ENCODE measurements at regions not wholly inside any gene's neighbourhood (a gene's known extent, or its start where the extent isn't known, plus 50 kb on each side); places are given as distances from the start of the nearest gene placed in this dataset.

- WGBS (ENCODE audit: insufficient coverage) = no CpG with 5 or more reads among the region's 6 CpGs
- no peaks in the 10 kb centered on the region for H3K4me1 ChIP-seq (ENCODE audit: control insufficient read depth, insufficient read depth, low read length)
- no peaks in the 10 kb centered on the region for H3K9me3 ChIP-seq (replicated peaks; ENCODE audit: control insufficient read depth, low read depth, low read length)
Measured at GRCh38 chr9:80251778-80252177, 680.0 kb downstream of the TLE4 start.

DNA sequence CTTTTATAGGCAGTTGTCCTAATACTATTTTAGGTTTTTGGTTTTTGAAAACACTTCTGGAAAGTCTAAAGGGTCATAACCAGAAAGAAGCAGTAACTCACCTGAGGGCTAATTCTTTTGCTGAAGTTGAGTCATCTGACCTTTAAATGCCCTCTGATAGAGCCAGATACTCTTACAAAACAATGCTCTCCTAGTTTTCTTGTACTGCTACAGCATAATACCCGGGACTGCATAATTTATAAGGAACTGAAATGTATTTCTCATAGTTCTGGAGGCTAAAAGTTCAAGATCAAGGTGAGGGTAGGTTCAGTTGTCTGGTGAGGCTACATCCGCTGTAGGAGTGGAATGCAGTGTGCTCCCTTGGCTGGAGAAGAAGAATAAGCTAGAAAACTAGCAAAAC, 670.3 kb downstream of the TLE4 start:
- H3K4me1 ChIP-seq (ENCODE audit: control insufficient read depth, insufficient read depth, low read length) = no peaks in the 10 kb centered on the region
- WGBS (ENCODE audit: insufficient coverage) = 80% methylated on average over 1 of the region's 2 CpGs
- H3K27ac ChIP-seq (ENCODE audit: low read length) = no peak overlapping the region
- H3K27me3 ChIP-seq (ENCODE audit: control insufficient read depth, insufficient read depth, low read length) = no peaks in the 10 kb centered on the region
- no peaks in the 10 kb centered on the region for H3K9me3 ChIP-seq (replicated peaks; ENCODE audit: control insufficient read depth, low read depth, low read length)
- DNase-seq = no peak
- no peaks in the 10 kb centered on the region for H3K36me3 ChIP-seq (ENCODE audit: control insufficient read depth, insufficient read depth, low read length)
- H3K4me3 ChIP-seq (ENCODE audit: low read length) = no peak overlapping the region

More at GRCh38 chr9:80251778-80252177, 680.0 kb downstream of the TLE4 start:
- Histone ChIP-seq H3K27me3 (ENCODE audit: control insufficient read depth, insufficient read depth, low read length) (no peaks in the 10 kb centered on the region), H3K27ac (ENCODE audit: low read length) (no peak overlapping the region), H3K36me3 (ENCODE audit: control insufficient read depth, insufficient read depth, low read length) (no peaks in the 10 kb centered on the region), H3K4me3 (ENCODE audit: low read length) (no peak overlapping the region)
- no peak for DNase-seq

DNA sequence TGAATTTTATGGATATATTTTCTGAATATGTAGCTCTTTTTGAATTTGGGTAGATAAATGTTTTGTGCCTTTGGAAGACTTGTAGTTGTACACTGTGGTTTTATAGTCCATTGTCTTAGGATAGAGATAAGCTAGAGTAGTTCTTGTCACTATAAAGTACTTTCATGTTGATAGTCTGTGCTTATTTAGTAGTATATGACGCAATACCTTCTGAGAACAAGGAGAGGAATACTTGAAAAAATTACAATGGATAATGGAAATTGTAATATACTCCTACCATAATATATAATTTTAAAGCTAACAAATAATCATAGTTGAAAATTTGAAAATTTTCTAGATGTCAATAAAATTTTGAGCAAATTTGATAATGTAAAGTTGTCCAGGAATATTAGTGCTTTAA, 664.0 kb downstream of the TLE4 start:
- H3K36me3 ChIP-seq (ENCODE audit: control insufficient read depth, insufficient read depth, low read length) = no peaks in the 10 kb centered on the region
- no peak overlapping the region for H3K27ac ChIP-seq (ENCODE audit: low read length)
- no peak for DNase-seq
- H3K9me3 ChIP-seq (replicated peaks; ENCODE audit: control insufficient read depth, low read depth, low read length) = no peaks in the 10 kb centered on the region
- H3K4me3 ChIP-seq (ENCODE audit: low read length) = no peak overlapping the region
- no CpG with 5 or more reads among the region's 1 CpG for WGBS (ENCODE audit: insufficient coverage)
- H3K27me3 ChIP-seq (ENCODE audit: control insufficient read depth, insufficient read depth, low read length) = no peaks in the 10 kb centered on the region
- H3K4me1 ChIP-seq (ENCODE audit: control insufficient read depth, insufficient read depth, low read length) = no peaks in the 10 kb centered on the region

DNA sequence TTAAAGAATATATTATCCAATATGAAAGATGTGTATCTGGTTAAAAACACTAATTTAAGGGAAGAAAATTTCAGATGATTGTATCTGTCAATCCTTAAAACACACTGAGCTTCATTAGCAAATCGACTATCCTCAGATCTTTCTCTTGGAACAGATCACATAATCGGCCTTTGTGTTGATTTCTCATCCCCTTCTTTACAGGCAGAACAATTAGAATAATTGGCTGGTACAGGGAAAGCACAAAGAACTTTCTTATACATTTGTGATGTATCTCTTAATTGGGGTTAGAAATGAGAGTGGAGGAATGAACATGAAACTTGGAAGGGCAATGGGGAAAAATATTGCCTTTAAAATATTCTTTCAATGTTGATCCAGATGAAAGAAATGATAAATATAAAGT, 662.1 kb downstream of the TLE4 start:
- no peaks in the 10 kb centered on the region for H3K4me1 ChIP-seq (ENCODE audit: control insufficient read depth, insufficient read depth, low read length)
- H3K4me3 ChIP-seq (ENCODE audit: low read length) = no peak overlapping the region
- H3K27ac ChIP-seq (ENCODE audit: low read length) = no peak overlapping the region
- H3K27me3 ChIP-seq (ENCODE audit: control insufficient read depth, insufficient read depth, low read length) = no peaks in the 10 kb centered on the region
- H3K36me3 ChIP-seq (ENCODE audit: control insufficient read depth, insufficient read depth, low read length) = no peaks in the 10 kb centered on the region
- WGBS (ENCODE audit: insufficient coverage) = no CpG with 5 or more reads among the region's 2 CpGs
- no peaks in the 10 kb centered on the region for H3K9me3 ChIP-seq (replicated peaks; ENCODE audit: control insufficient read depth, low read depth, low read length)
- DNase-seq = no peak

DNA sequence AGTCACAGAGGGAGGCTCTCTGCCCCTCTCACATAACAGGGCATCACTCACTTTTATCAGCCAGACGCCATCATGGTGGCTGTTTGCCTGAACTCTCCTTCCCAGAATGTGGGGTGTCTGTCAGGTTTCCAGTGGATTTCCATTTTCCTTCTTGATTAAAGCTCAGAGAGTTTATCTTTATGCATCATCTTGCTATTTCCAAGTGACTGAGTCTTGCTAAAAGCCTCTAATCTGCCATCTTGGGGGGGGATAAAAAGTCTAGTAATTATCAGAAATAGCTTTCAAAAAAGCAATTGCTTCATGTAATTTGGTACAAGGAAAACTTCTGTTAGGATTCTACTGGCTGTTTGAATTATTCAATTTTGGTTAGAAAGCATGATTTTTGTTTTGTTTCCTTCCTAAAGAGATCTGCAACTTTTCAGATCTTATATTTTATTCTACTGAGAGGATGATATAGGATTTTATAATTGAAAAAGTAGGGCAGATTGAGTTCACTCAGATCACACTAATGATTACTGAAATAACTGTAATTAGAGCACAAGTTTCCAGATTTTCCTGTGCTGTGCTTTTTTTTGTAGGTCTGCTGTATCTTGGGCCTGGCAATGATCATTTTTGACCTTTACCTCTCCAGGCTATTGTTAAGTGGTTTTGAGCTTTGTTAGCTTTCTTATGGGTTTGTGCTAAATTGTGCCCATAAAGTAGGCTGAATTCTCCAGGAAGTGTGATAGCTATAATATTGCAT, 661.5 kb downstream of the TLE4 start:
- Histone ChIP-seq H3K27me3 (ENCODE audit: control insufficient read depth, insufficient read depth, low read length) (no peaks in the 10 kb centered on the region), H3K4me3 (ENCODE audit: low read length) (no peak overlapping the region), H3K27ac (ENCODE audit: low read length) (no peak overlapping the region), H3K9me3 (replicated peaks; ENCODE audit: control insufficient read depth, low read depth, low read length) (no peaks in the 10 kb centered on the region), H3K4me1 (ENCODE audit: control insufficient read depth, insufficient read depth, low read length) (no peaks in the 10 kb centered on the region), H3K36me3 (ENCODE audit: control insufficient read depth, insufficient read depth, low read length) (no peaks in the 10 kb centered on the region)
- DNase-seq = no peak
- whole genome bisulfite sequencing (ENCODE audit: insufficient coverage) = no CpG with 5 or more reads among the region's 1 CpG

DNA sequence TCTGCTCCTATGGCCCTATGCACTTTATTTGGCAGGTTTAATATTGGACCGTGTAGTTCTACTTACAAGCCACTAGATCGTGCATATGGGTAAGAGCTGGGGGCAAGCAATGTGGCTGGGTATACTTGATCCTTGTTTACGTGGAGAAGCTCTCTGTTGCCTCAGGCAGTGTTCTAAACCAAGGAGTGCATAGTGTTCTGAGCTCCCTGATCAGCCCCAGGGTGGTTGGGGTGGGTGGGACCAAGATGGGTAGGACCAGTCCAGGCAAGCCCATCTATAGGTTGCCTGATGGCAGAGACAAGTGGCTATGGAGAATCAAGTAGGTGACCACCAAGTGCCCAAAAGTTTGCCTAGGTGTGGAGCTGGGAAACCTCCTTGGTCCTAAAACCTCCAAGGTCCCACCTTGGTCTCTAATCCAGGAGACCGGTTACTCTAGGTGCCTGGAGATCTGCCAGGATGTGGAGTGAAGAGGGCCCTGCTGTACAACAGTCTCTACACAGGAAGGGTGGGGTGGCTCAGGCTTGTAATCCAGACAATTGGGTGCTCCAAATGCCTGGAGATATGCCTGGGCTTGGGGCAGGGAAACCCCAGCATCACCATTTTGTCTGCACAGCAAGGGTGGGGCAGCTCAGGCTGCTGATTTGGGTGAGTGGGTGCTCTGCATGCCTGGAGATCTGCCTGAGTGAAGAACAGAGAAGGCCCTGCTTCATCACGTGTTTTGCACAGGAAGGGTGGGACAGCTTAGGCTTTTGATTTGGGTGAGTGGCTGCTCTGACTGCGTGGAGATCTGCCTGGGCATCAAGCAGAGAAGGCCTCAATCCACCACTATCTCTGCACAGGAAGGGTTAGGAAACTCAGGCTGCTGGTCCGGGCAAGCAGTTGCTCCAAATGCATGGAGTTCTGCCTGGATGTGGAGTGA, 659.8 kb downstream of the TLE4 start:
- Histone ChIP-seq H3K27me3 (ENCODE audit: control insufficient read depth, insufficient read depth, low read length) (no peaks in the 10 kb centered on the region), H3K4me3 (ENCODE audit: low read length) (no peak overlapping the region), H3K9me3 (replicated peaks; ENCODE audit: control insufficient read depth, low read depth, low read length) (no peaks in the 10 kb centered on the region), H3K4me1 (ENCODE audit: control insufficient read depth, insufficient read depth, low read length) (no peaks in the 10 kb centered on the region), H3K36me3 (ENCODE audit: control insufficient read depth, insufficient read depth, low read length) (no peaks in the 10 kb centered on the region), H3K27ac (ENCODE audit: low read length) (no peak overlapping the region)
- WGBS (ENCODE audit: insufficient coverage) = 82% methylated on average over 5 of the region's 7 CpGs
- DNase-seq = no peak

GRCh38 chr9:80223897-80224296, 652.1 kb downstream of the TLE4 start:
- H3K4me3 ChIP-seq (ENCODE audit: low read length) = no peak overlapping the region
- H3K9me3 ChIP-seq (replicated peaks; ENCODE audit: control insufficient read depth, low read depth, low read length) = no peaks in the 10 kb centered on the region
- no peak for DNase-seq
- H3K4me1 ChIP-seq (ENCODE audit: control insufficient read depth, insufficient read depth, low read length) = no peaks in the 10 kb centered on the region
- no peaks in the 10 kb centered on the region for H3K27me3 ChIP-seq (ENCODE audit: control insufficient read depth, insufficient read depth, low read length)
- no CpG with 5 or more reads among the region's 1 CpG for WGBS (ENCODE audit: insufficient coverage)
- H3K27ac ChIP-seq (ENCODE audit: low read length) = no peak overlapping the region
- H3K36me3 ChIP-seq (ENCODE audit: control insufficient read depth, insufficient read depth, low read length) = no peaks in the 10 kb centered on the region

GRCh38 chr9:80222466-80223169, 650.9 kb downstream of the TLE4 start:
- Histone ChIP-seq H3K36me3 (ENCODE audit: control insufficient read depth, insufficient read depth, low read length) (no peaks in the 10 kb centered on the region), H3K4me1 (ENCODE audit: control insufficient read depth, insufficient read depth, low read length) (no peaks in the 10 kb centered on the region), H3K4me3 (ENCODE audit: low read length) (no peak overlapping the region), H3K27me3 (ENCODE audit: control insufficient read depth, insufficient read depth, low read length) (no peaks in the 10 kb centered on the region), H3K27ac (ENCODE audit: low read length) (no peak overlapping the region), H3K9me3 (replicated peaks; ENCODE audit: control insufficient read depth, low read depth, low read length) (no peaks in the 10 kb centered on the region)
- DNase-seq = no peak
- no CpG with 5 or more reads among the region's 3 CpGs for WGBS (ENCODE audit: insufficient coverage)

DNA sequence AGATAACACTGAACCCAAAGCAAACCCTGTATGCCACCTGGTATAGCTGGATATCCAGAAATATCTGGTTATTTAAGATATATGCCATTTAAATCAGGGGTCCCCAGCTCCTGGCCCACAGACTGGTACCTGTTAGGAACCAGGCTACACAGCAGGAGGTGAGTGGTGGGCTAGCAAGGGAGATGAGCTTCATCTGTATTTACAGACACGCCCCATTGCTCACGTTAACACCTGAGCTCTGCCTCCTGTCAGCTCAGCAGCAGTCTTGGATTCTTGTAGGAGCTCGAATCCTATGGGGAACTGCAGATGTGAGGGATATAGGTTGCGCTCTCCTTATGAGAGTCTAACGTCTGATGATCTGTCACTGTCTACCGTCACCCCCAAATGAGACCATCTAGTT, 646.6 kb downstream of the TLE4 start:
- WGBS (ENCODE audit: insufficient coverage) = 69% methylated on average over 3 of the region's 6 CpGs
- peaks cover 2% of the 10 kb centered on the region for H3K9me3 ChIP-seq (replicated peaks; ENCODE audit: control insufficient read depth, low read depth, low read length)
- no peaks in the 10 kb centered on the region for H3K4me1 ChIP-seq (ENCODE audit: control insufficient read depth, insufficient read depth, low read length)
- no peak for DNase-seq
- H3K4me3 ChIP-seq (ENCODE audit: low read length) = no peak overlapping the region
- no peaks in the 10 kb centered on the region for H3K36me3 ChIP-seq (ENCODE audit: control insufficient read depth, insufficient read depth, low read length)
- no peaks in the 10 kb centered on the region for H3K27me3 ChIP-seq (ENCODE audit: control insufficient read depth, insufficient read depth, low read length)
- no peak overlapping the region for H3K27ac ChIP-seq (ENCODE audit: low read length)

- no peaks in the 10 kb centered on the region for H3K36me3 ChIP-seq (ENCODE audit: control insufficient read depth, insufficient read depth, low read length)
- 88% methylated on average over 6 of the region's 8 CpGs for WGBS (ENCODE audit: insufficient coverage)
Measured at GRCh38 chr9:80213613-80214012, 641.8 kb downstream of the TLE4 start.

More at GRCh38 chr9:80213613-80214012, 641.8 kb downstream of the TLE4 start:
- Histone ChIP-seq H3K4me1 (ENCODE audit: control insufficient read depth, insufficient read depth, low read length) (no peaks in the 10 kb centered on the region), H3K27me3 (ENCODE audit: control insufficient read depth, insufficient read depth, low read length) (no peaks in the 10 kb centered on the region), H3K4me3 (ENCODE audit: low read length) (no peak overlapping the region), H3K27ac (ENCODE audit: low read length) (no peak overlapping the region), H3K9me3 (replicated peaks; ENCODE audit: control insufficient read depth, low read depth, low read length) (peaks cover 12% of the 10 kb centered on the region)
- no peak for DNase-seq
